ENCODE measurements at regions not wholly inside any gene's neighbourhood (a gene's known extent, or its start where the extent isn't known, plus 50 kb on each side); places are given as distances from the start of the nearest gene placed in this dataset.
"Not testable (repeated sequence)": the region's sequence is repeated elsewhere in the genome, so short reads cannot be mapped to it uniquely, and the experiment has no call there.

DNA sequence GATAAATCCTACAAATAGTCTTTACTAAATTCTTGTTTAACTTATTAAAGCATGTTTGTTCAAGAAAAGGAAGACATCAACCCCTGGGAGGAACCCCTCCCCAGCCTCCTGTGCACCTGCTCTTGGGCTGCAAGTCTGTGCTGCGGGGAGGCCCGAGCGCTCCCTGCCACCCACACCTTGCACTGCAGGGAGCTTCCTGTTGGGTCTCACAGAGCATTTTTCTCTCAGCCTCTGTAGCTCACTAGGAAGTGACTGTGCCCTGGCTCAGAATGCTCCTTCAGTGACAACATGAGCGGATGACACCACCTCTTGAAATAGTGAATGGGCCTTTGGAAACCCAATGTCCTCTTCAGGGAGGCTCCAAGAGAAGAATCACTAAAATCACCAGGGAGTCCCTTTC, 158.8 kb downstream of the POTEB start:
- TF ChIP-seq CTCF, POLR2A, EP300 (IDR thresholded peaks at IDR 0.05): not testable (repeated sequence)
